ENCODE measurements at regions not wholly inside any gene's neighbourhood (a gene's known extent, or its start where the extent isn't known, plus 50 kb on each side); places are given as distances from the start of the nearest gene placed in this dataset.
"Not testable (repeated sequence)": the region's sequence is repeated elsewhere in the genome, so short reads cannot be mapped to it uniquely, and the experiment has no call there.

DNA sequence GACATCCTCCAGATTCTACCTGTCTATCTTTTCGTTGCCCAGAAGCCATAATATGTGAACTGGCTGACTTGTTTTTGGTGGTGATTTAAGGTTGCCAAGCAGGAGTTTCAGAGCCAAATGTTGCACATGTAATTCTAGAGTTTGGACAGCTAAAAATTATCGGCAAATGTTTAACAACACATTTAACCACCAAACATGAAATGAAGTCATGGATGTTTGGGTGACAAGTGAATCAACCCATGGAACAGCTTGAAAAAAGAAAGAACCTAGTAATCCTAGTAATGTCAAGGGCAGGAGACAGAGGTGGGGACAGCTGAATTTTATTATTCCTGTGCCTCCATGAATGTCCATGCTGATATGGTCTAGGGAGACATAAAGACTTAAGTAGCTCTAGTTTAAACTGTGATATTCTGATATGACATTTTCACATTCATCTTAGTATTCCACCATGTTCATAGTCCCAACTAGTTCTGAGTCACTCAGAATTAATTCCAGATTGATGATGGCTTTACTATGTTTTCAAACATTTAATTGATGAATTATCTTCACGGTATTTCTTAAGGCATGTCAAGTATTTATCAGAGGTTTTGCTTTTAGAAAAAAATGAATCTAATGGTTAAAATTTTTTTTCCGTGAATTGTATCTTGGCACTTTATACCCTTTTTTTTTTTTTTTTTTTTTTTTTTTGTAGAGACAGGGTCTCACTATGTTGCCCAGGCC is 101.7 kb downstream of the SOCS6 start:
- TF ChIP-seq, protein P1, sequence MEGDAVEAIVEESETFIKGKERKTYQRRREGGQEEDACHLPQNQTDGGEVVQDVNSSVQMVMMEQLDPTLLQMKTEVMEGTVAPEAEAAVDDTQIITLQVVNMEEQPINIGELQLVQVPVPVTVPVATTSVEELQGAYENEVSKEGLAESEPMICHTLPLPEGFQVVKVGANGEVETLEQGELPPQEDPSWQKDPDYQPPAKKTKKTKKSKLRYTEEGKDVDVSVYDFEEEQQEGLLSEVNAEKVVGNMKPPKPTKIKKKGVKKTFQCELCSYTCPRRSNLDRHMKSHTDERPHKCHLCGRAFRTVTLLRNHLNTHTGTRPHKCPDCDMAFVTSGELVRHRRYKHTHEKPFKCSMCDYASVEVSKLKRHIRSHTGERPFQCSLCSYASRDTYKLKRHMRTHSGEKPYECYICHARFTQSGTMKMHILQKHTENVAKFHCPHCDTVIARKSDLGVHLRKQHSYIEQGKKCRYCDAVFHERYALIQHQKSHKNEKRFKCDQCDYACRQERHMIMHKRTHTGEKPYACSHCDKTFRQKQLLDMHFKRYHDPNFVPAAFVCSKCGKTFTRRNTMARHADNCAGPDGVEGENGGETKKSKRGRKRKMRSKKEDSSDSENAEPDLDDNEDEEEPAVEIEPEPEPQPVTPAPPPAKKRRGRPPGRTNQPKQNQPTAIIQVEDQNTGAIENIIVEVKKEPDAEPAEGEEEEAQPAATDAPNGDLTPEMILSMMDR (IDR thresholded peaks at IDR 0.05; ENCODE audit: extremely low read depth, missing control alignments), result no peak
- no peak for DNase-seq (ENCODE audit: low spot score)

DNA sequence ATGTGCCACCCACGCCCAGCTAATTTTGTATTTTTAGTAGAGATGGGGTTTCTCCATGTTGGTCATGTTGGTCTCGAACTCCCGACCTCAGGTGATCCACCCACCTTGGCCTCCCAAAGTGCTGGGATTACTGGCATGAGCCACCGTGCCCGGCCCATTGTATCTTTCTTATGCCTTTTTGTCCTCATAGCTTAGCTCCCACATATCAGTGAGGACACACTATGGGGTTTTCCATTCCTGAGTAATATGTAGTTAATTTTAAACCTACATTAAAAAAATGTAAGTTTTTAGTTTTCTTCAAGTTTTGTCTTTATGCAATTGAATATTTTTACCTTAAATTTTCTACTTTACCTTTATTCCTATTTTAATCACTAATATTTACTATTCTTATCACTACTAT is 100.2 kb downstream of the SOCS6 start:
- DNase-seq (ENCODE audit: low spot score), result not testable (repeated sequence)

DNA sequence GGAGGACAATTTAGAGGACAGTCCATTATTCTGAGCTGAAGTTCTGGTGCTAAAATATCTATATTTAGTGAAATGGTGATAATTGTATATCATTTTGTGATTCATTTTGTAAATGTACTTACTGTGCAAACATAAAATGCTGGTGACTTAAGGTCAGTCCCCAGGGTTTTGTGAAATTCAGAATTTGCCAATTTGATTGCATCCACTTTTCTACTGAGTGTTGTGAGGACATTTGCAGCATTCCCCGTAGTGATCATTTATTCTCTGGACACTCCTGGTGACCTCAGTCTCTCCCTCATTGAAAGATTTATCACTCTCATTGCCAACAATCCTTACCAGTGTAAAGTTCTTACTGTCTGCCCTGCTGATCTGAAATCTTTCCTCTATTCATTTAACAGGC is 98.2 kb downstream of the SOCS6 start:
- TF ChIP-seq, protein P1 (IDR thresholded peaks at IDR 0.05; ENCODE audit: extremely low read depth, missing control alignments), result no peak
- no peak for DNase-seq (ENCODE audit: low spot score)

DNA sequence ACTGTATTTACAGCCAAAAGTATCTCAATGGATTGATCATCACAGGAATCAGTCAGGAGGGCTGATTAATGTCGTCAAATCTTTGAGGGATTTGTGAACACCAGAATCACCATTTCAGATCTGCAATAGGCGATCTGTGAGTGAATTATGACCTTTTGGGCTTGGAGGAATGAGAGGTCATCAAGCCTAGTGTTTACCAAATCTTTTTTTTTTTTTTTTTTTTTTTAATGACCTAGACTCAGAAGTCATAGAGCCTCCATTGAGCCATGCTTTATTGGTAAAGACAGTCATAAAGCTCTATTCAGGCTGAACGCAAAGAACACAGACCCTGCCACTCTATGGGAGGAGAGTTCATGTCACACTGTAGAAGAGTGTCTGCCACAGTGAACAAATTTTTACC is 97.7 kb downstream of the SOCS6 start:
- TF ChIP-seq, protein P1 (IDR thresholded peaks at IDR 0.05; ENCODE audit: extremely low read depth, missing control alignments), result no peak
- no peak for DNase-seq (ENCODE audit: low spot score)

DNA sequence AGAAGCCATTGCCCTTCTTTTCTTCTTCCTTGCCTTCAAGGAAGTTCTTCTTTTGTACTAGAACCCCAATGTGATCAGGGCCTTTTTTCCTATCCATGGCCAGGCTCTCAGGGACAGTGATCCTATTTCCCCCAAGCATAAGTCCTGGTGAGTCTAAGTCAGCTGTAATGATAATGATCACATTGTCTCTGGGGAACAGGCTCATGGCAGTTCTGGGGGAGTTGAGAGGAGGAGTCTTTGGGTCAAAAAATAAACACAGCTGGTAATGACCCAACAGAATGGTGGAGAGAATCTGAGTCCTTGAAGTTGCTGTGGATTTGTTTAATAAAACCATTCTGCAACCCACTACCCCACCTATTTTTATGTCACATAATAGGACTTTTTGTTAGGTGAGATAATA is 96.6 kb downstream of the SOCS6 start:
- TF ChIP-seq, protein P1 (IDR thresholded peaks at IDR 0.05; ENCODE audit: extremely low read depth, missing control alignments), result no peak
- no peak for DNase-seq (ENCODE audit: low spot score)

DNA sequence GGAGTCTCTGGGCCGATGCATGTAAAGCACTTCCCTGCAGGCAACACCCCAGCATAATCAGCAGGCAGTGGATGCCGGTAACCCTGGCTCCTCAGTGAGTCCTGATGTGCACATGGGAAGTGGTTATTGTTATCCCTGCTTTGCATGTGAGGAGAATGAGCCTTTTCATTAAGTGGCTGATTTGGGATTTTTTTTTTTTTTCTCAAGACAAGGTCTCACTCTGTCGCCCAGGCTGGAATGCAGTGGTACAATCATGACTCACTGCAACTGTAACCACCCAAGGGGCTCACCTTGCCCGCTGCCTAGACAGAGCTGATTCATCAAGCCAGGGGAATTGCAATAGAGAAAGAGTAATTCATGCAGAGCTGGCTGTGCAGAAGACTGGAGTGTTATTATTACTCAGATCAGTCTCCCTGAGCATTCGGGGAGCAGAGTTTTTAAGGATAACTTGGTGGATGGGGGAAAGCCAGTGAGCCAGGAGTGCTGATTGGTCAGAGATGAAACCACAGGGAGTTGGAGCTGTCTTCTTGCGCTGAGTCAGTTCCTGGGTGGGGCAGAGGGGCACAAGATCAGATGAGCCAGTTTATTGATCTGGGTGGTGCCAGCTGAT is 95.4 kb downstream of the SOCS6 start:
- DNase-seq (ENCODE audit: low spot score), result no peak
- TF ChIP-seq, protein P1 (IDR thresholded peaks at IDR 0.05; ENCODE audit: extremely low read depth, missing control alignments), result no peak

DNA sequence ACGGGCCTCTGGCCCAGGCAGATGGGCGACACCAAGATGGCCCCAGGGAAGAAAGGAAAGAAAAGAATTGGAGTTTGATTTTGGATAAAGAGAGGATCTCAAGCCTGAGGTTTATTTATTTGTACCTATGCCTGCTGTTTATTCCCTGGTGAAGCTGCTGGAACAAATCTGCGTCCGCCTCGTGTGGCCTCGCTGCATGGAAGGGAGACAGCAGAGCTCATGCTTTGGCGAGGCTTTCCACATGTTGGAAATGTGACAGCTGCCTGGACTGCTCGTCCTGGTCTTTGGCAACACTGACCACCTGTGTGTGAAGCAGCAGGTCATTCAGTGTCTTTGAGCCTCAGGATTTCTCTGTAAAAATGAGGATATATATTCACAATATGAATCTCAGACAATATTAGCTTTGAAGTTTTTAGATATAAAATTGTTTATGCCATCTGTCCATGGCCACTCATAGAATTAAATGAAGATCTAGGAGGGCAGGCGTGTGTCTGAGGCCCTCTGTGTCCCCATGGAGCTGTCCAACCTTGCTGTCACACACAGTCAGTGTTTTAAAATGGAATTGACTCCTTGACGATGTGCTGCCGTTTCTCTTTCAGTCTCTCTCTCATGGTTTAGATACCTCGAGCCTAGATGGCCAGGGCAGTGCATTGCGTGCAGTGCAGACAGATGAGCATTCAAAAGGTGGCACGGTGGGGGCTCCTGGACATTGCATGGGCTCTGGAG is 94.3 kb downstream of the SOCS6 start:
- TF ChIP-seq, protein P1 (IDR thresholded peaks at IDR 0.05; ENCODE audit: extremely low read depth, missing control alignments), result no peak
- DNase-seq (ENCODE audit: low spot score), result no peak
